ENCODE measurements at regions not wholly inside any gene's neighbourhood (a gene's known extent, or its start where the extent isn't known, plus 50 kb on each side); places are given as distances from the start of the nearest gene placed in this dataset.

DNA sequence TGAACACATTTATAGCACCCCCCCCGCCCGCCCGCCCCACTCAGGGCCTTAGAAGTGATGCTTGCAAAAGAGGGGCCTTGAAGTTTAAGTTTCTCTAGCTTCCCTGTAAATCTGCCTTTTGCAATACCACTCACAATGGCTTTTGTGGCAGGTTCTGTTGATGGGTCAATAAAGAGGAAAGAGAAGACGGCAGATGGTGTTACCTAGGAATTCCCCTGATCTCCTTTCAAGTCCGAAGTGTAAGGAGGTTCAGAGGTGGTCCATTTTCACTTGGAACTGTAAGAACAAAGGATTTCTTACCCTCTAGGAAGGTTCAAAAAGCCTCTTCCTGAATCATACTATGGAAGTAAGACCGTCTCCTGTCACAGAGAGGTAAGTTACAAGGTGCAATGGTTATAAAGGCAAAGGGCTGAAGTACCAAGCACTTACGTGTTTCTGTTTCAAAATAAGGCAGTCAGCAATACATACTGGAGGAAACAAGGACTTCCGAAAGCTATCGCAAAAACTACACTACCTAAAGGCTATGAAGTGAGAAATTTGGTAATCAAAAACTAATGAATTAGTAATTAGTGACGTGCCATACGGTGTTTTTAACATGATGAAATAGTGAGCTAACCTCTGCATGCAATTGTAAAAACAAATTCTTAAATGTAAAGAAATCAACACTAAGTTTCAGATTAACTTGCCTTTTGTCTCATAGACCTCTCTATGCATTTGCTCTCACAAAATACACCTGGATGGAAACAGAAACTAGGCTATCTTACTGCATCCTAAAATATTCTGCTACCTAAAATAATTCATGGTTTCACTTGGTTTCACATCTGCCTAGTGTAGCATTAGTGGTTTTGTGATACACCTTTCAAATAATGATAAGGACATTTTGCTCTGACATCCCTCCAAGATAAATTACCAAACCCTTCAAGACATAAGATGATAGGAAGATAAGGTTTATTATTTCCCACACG is 589.4 kb upstream of the FAM174A start:
- no peak for DNase-seq (ENCODE audit: unreplicated experiment)
- TF ChIP-seq, protein P1, sequence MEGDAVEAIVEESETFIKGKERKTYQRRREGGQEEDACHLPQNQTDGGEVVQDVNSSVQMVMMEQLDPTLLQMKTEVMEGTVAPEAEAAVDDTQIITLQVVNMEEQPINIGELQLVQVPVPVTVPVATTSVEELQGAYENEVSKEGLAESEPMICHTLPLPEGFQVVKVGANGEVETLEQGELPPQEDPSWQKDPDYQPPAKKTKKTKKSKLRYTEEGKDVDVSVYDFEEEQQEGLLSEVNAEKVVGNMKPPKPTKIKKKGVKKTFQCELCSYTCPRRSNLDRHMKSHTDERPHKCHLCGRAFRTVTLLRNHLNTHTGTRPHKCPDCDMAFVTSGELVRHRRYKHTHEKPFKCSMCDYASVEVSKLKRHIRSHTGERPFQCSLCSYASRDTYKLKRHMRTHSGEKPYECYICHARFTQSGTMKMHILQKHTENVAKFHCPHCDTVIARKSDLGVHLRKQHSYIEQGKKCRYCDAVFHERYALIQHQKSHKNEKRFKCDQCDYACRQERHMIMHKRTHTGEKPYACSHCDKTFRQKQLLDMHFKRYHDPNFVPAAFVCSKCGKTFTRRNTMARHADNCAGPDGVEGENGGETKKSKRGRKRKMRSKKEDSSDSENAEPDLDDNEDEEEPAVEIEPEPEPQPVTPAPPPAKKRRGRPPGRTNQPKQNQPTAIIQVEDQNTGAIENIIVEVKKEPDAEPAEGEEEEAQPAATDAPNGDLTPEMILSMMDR (IDR thresholded peaks at IDR 0.05; ENCODE audit: unreplicated experiment) = no peak
- no peaks in the 10 kb centered on the region for H3K4me1 Mint-ChIP-seq (ENCODE audit: insufficient read depth, unreplicated experiment)
- peaks cover 68% of the 10 kb centered on the region for H3K27me3 Mint-ChIP-seq (ENCODE audit: insufficient read depth, unreplicated experiment)
- no peak overlapping the region for H3K27ac Mint-ChIP-seq (ENCODE audit: low read depth, unreplicated experiment)
- no peaks in the 10 kb centered on the region for H3K36me3 Mint-ChIP-seq (ENCODE audit: insufficient read depth, unreplicated experiment)
- intact Hi-C loops (cut with micrococcal nuclease) = no loop called here
- ChIA-PET POLR2A (no interaction called here), CTCF (interaction anchor here (0.6 kb wide), 2 partner anchors 12 to 886 kb away, joined by 3 read pairs; no protein-coding TSS in a partner anchor)
- no peak overlapping the region for H3K4me3 Mint-ChIP-seq (ENCODE audit: unreplicated experiment)
- H3K9me3 Mint-ChIP-seq (ENCODE audit: unreplicated experiment) = no peaks in the 10 kb centered on the region
- BruUV-seq (replicated peaks) = no TSS peak

DNA sequence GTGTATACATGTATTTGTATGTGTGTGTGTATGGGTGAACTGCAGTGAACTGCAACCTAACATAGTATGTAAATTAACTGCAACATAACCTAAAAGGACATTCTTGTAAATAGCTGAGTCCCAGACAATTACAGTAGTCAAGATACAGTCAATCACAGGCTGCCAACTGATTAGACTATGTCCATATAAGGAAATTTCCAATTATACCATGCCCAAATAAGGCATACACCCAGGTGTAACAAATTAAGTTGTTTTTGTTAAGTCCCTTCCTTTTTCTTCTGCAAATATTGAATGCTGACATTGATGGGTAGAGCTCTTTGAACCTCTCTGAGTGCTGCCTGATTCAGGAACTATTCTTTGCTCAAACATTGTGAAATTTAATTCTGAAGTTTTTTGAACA is 594.6 kb upstream of the FAM174A start:
- Mint-ChIP-seq H3K27me3 (ENCODE audit: insufficient read depth, unreplicated experiment) (peaks cover 72% of the 10 kb centered on the region), H3K27ac (ENCODE audit: low read depth, unreplicated experiment) (no peak overlapping the region), H3K4me1 (ENCODE audit: insufficient read depth, unreplicated experiment) (no peaks in the 10 kb centered on the region), H3K4me3 (ENCODE audit: unreplicated experiment) (no peak overlapping the region), H3K9me3 (ENCODE audit: unreplicated experiment) (no peaks in the 10 kb centered on the region), H3K36me3 (ENCODE audit: insufficient read depth, unreplicated experiment) (no peaks in the 10 kb centered on the region)
- ChIA-PET POLR2A (no interaction called here), CTCF (interaction anchor here (0.5 kb wide), 1 partner anchor 33 kb away, joined by 3 read pairs; no protein-coding TSS in a partner anchor)
- intact Hi-C loops (cut with micrococcal nuclease) = no loop called here
- TF ChIP-seq, protein P1 (IDR thresholded peaks at IDR 0.05; ENCODE audit: unreplicated experiment) = no peak
- BruUV-seq (replicated peaks) = no TSS peak
- no peak for DNase-seq (ENCODE audit: unreplicated experiment)

DNA sequence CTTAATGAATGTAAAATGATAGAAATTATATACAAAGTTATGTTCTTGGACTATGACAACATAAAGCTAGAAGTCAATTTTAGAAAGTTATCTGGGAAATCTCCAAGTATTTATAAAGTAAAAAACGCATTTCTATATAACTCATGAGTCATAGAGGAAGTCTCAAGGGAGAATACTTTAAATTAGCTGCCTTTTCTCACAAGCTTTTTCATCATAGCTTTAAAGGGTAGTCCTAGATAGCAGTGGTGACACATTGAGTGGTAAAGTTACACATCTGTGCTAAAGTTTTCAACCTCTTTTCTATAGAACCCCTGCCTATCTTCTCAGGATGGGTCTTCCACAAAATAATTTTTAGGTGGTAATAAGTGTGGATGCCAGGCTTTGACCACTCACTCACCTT is 598.3 kb upstream of the FAM174A start:
- Mint-ChIP-seq H3K27ac (ENCODE audit: low read depth, unreplicated experiment) (no peak overlapping the region), H3K9me3 (ENCODE audit: unreplicated experiment) (no peaks in the 10 kb centered on the region), H3K27me3 (ENCODE audit: insufficient read depth, unreplicated experiment) (peaks cover 67% of the 10 kb centered on the region), H3K36me3 (ENCODE audit: insufficient read depth, unreplicated experiment) (no peaks in the 10 kb centered on the region), H3K4me3 (ENCODE audit: unreplicated experiment) (no peak overlapping the region), H3K4me1 (ENCODE audit: insufficient read depth, unreplicated experiment) (no peaks in the 10 kb centered on the region)
- DNase-seq (ENCODE audit: unreplicated experiment) = no peak
- BruUV-seq (replicated peaks) = no TSS peak
- CTCF ChIA-PET = no interaction called here
- intact Hi-C loops (cut with micrococcal nuclease) = no loop called here
- POLR2A ChIA-PET = interaction anchor here (0.6 kb wide), 1 partner anchor 16 kb away, joined by 3 read pairs; no protein-coding TSS in a partner anchor
- TF ChIP-seq, protein P1 (IDR thresholded peaks at IDR 0.05; ENCODE audit: unreplicated experiment) = no peak

DNA sequence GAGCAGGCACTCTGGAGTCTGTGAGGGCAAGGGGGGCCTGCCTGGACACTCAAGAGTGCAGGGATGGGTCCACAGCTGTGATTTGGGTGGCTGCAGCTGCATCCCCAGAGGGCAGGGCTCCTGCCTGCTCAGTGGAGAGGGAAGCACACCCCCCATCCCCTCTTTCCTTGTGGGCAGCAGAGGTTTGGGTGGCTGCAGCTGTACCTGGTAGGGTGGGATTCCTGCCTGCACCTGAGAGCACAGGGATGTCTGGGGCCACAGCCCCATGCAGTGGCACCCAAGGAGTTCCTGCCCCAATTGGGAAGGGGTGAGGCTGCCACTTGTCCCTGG is 605.4 kb upstream of the FAM174A start:
- peaks cover 18% of the 10 kb centered on the region for H3K27me3 Mint-ChIP-seq (ENCODE audit: insufficient read depth, unreplicated experiment)
- H3K27ac Mint-ChIP-seq (ENCODE audit: low read depth, unreplicated experiment) = no peak overlapping the region
- no peak for DNase-seq (ENCODE audit: unreplicated experiment)
- H3K4me3 Mint-ChIP-seq (ENCODE audit: unreplicated experiment) = no peak overlapping the region
- CTCF ChIA-PET = interaction anchor here (0.6 kb wide), 1 partner anchor 1661 kb away, joined by 3 read pairs; no protein-coding TSS in a partner anchor
- H3K36me3 Mint-ChIP-seq (ENCODE audit: insufficient read depth, unreplicated experiment) = no peaks in the 10 kb centered on the region
- H3K4me1 Mint-ChIP-seq (ENCODE audit: insufficient read depth, unreplicated experiment) = no peaks in the 10 kb centered on the region
- intact Hi-C loops (cut with micrococcal nuclease) = no loop called here
- BruUV-seq (replicated peaks) = no TSS peak
- POLR2A ChIA-PET = no interaction called here
- TF ChIP-seq, protein P1 (IDR thresholded peaks at IDR 0.05; ENCODE audit: unreplicated experiment) = no peak
- H3K9me3 Mint-ChIP-seq (ENCODE audit: unreplicated experiment) = no peaks in the 10 kb centered on the region
